LNCAP (cell line): ENCODE measurements at regions not wholly inside any gene's neighbourhood (a gene's known extent, or its start where the extent isn't known, plus 50 kb on each side); places are given as distances from the start of the nearest gene placed in this dataset.

Experiments used
- CTCF ChIP-seq: fragments of 450-650 bp; IDR thresholded peaks from 2 replicates; pipeline ENCODE4 v1.5.1; 2017; ENCODE audit warnings: mild to moderate bottlenecking

DNA sequence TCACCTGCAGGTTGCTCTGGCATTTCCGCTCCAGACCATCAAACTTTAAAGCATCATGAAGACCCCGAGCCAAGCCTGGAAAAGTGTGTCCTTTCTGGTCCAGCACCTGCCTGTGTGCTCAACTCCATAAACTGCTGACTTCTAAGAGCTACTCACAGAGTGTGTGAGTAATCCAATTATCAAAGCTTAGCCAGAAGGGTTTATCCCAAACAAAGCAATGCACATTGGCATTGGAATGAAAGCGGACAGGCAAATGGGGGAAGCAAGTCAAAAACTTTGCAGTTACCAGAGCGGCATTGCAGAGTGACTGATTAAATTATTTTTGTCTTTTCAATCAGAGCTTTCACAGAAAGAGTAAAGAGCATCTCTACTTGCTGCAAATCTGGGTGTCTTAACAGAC, 1262.4 kb upstream of the SEL1L start:
- TF ChIP-seq CTCF: no peak

DNA sequence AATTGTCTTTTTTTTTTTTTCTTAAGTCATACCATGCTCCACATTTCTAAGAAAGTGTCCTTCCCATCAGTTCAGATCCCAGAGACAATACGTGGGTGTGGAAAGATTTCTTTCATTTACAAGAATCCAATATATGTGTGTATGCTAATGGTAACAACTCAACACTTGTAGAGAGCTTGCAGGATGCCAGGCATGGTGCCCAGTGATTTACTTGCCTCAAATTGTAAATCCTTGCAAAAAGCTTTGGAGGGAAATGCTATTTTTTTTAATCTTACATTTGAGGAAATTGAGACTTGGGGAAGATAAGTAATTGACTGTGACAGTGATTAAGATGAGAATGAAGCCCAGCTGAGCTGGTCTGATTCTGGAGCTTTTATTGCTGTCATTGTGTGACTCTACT, 1264.6 kb upstream of the SEL1L start:
- TF ChIP-seq CTCF: no peak

DNA sequence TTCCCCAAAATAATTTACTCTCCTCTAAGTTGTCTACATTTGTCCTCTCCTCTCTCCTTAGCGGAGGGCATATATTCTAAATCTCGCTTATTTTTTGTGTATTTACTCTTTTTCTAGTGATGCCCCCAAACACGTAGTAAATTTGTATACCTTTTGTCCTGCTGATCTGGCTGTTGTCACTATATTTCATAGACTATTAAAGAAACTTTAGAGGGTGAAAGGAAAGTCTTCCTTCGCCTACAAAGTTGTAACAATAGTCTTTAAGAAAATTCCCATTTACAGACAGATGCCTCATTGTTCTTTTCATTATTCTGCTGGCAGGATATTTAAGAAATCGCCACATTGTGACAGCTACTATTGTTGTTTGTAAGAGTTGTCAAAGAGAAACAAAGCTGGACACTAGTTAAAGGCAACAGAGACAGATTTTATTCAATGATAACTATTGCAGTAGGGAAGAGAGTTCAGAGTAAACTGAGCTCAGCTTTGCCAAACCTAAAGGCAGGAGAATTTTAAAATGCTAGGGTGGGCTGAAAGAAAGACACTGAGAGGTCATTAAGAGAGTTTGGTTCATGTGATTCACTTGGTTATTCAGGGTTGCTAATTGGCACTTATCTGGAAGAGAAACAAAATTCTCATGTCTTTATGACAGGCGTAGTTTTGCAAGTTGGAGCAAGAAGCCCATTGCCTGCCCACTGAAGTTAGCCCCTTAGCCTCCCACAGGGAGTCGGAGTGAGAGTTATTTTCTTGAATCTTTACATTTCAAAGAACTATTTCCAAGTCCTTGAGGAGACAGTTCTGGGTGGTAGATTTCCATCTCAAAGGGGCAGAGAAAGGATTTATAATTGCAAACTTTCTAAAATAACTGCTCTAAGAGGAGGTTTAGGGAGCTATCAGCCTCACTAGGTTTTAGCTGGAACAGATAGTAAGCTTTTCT, 1272.5 kb upstream of the SEL1L start:
- no peak for TF ChIP-seq CTCF

GRCh38 chr14:82811246-82811645, 1277.6 kb upstream of the SEL1L start:
- no peak for TF ChIP-seq CTCF

DNA sequence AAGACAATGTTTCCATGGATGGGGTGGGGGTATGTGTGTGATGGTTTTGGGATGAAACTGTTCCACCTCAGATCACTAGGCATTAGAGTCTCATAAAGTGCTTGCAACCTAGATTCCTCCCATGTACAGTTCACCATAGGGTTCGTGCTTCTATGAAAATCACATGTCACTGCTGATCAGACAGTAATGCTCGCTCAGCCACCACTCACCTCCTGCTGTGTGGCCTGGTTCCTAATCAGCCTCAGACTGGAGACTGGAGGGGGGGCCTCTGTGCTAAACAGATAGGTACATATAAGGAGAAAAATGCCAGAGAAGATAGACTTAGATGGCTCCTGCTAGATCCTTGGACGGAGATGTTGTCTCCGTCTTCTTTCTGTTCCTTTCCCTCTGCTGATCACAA, 1296.9 kb upstream of the SEL1L start:
- no peak for TF ChIP-seq CTCF

DNA sequence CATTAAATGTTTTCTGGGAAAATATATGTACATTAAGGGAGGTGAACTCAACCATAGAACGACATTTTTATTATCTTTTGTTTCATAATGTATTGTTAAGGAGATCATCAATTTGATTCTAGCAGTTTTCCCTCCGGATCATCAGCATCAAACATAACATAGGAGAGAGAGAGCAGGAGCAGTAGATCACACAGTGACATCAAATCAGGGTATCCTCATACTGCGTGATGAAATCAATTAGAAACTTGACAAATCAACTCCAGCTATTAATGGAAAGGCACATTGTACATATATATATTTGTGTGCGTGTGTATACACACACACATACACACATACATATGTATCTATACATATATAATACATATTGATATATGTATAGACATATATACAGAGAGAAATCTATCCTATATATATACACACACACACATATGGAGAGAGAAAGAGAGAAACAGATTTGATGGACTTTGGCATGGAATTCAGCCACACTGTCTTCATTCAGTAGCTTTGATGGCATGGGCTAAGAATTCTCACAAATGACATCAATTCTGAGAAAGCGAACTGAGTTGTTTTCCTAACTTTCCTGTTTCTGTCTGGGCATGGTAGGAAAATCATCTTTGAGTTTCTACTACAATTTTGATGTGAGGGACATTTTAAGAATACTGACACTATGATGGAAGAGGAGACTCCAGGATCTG, 1302.8 kb upstream of the SEL1L start:
- TF ChIP-seq CTCF: no peak

DNA sequence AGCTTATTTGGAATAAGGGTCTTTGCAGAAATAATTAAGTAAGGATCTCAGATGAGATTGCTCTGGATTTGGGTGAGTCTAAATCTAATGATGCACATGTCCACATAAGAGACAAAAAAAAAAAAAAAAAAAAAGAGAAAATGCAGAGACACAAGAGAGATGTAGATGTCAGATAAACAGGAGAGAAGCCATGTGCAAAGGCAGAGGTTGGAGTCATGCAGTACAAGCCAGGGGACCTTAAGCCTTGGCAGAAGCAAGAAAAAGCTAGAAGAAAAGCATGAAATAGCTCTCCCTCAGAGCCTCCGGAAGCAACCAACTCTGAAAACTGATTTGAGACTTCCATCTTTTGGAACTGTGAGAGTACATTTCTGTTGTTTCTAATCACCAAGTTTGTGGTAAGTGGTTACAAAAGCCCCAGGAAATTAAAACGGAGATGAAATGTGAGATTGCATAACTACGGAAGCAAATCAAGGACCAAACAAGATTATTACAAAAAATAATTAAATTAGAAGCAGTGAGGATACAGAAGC, 1304.0 kb upstream of the SEL1L start:
- no peak for TF ChIP-seq CTCF
